Mesothelial cell of epicardium (in vitro differentiated cells): ENCODE measurements at regions not wholly inside any gene's neighbourhood (a gene's known extent, or its start where the extent isn't known, plus 50 kb on each side); places are given as distances from the start of the nearest gene placed in this dataset.

Source experiments
- DNase-seq, 2 experiments: peaks; one replicate each; pipeline ENCODE4 v3.0.0; 2021; ENCODE audit warnings: low spot score in 2 of 2; ENCODE audit not compliant: unreplicated experiment in 2 of 2
- H3K27ac Mint-ChIP-seq: 2 replicates; pipeline ENCODE4 v1.8.0; 2021; ENCODE audit warnings: mixed read lengths
- H3K27me3 Mint-ChIP-seq: 2 replicates; pipeline ENCODE4 v1.8.0; 2021; ENCODE audit warnings: low read depth, mixed read lengths
- H3K36me3 Mint-ChIP-seq: 2 replicates; pipeline ENCODE4 v1.8.0; 2021; ENCODE audit warnings: mixed read lengths
- H3K4me1 Mint-ChIP-seq: 2 replicates; pipeline ENCODE4 v1.8.0; 2021; ENCODE audit warnings: mixed read lengths
- H3K4me3 Mint-ChIP-seq: 2 replicates; pipeline ENCODE4 v1.8.0; 2021; ENCODE audit warnings: mild to moderate bottlenecking, moderate library complexity, mixed read lengths
- H3K9me3 Mint-ChIP-seq: 2 replicates; pipeline ENCODE4 v1.8.0; 2021; ENCODE audit warnings: mixed read lengths
- TF ChIP-seq, protein P1 (sequence below): fragments of 200-600 bp; sonication (generic); IDR thresholded peaks from one replicate; pipeline ENCODE4 v1.5.0; 2021; ENCODE audit warnings: antibody characterized with exemption; ENCODE audit not compliant: unreplicated experiment

DNA sequence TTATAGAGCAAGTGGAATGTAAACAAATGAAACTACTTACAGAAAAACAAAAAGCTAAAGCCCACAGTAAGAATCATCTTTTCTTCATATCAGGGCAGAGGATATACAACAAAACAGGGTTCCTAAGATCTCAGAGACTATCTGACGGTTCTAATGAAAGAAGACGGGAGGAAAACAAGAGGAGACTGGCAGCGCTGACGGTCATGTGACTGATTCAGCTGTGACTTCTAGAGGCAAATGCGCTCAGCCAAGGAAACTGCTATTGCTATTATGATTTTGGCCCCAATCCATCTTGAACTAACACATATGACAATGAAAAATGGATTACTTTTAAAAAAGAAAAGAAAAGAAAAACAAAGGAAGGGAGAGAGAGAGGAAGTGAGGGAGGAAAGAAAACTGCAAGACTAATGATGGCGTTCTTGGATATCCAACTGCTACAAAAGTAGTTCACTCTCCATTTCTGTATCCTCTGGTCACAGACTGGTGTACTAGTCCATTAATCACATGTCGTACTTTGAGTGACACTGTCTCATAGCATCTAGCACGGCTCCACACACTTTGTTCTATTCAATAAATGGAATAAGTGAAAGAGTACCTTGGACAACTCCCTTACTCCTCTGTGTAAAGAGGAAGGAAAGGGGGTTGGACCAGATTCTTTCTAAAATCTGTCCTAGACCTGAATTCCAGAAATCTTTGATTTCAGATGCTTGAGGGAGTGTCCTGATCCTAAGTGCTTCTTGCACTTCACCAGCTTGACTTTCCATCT is 119.3 kb downstream of the DAD1 start:
- Mint-ChIP-seq H3K27me3 (peaks cover 27% of the 10 kb centered on the region), H3K27ac (no peak overlapping the region), H3K4me3 (no peak overlapping the region), H3K9me3 (no peaks in the 10 kb centered on the region), H3K36me3 (no peaks in the 10 kb centered on the region), H3K4me1 (peaks cover 6% of the 10 kb centered on the region)
- TF ChIP-seq, protein P1, sequence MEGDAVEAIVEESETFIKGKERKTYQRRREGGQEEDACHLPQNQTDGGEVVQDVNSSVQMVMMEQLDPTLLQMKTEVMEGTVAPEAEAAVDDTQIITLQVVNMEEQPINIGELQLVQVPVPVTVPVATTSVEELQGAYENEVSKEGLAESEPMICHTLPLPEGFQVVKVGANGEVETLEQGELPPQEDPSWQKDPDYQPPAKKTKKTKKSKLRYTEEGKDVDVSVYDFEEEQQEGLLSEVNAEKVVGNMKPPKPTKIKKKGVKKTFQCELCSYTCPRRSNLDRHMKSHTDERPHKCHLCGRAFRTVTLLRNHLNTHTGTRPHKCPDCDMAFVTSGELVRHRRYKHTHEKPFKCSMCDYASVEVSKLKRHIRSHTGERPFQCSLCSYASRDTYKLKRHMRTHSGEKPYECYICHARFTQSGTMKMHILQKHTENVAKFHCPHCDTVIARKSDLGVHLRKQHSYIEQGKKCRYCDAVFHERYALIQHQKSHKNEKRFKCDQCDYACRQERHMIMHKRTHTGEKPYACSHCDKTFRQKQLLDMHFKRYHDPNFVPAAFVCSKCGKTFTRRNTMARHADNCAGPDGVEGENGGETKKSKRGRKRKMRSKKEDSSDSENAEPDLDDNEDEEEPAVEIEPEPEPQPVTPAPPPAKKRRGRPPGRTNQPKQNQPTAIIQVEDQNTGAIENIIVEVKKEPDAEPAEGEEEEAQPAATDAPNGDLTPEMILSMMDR = no peak
- DNase-seq = no peak

DNA sequence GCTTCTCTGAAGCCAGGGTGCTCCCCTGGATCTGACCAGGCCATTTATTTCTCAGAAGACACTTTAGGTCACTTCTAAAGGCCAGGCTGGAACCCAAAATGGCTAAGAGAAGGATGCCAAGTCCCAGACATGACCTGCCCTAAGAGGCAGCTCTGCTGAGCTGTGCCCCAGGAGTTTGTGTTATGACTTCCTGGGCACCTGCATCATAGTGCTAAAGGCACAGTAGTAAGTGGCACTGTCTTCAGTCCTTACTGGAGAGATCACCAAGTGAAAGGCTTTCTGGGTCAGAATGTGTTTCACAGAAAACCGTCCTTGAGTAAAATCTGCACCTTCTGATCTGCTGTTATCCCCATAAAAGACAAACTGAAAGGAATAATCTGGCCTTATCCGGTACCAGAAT is 120.2 kb downstream of the DAD1 start:
- Mint-ChIP-seq H3K36me3 (no peaks in the 10 kb centered on the region), H3K4me3 (no peak overlapping the region), H3K27me3 (peaks cover 20% of the 10 kb centered on the region), H3K9me3 (no peaks in the 10 kb centered on the region), H3K4me1 (peaks cover 6% of the 10 kb centered on the region), H3K27ac (no peak overlapping the region)
- TF ChIP-seq, protein P1 = no peak
- DNase-seq = no peak

DNA sequence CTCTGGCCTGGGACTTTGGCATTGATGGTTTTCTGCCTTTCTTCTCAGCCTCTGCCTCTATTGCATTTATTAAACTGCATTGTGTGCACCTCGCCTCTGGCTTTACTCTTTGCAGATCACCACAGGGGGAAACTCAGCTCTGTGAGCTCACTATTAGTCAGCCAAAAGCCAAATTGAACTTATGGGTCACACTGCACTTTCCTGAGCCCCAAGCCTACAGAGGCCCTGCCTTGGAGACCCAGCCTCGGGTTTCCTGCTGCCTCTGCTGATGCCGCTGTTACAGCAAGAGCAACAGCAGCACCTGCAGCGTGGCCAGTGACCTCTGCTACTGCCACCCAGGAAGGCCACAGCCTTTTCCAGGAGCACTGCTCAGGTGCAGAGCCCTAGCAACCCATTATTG is 122.5 kb downstream of the DAD1 start:
- H3K9me3 Mint-ChIP-seq = no peaks in the 10 kb centered on the region
- no peak overlapping the region for H3K4me3 Mint-ChIP-seq
- no peak for DNase-seq
- peaks cover 2% of the 10 kb centered on the region for H3K4me1 Mint-ChIP-seq
- H3K27ac Mint-ChIP-seq = no peak overlapping the region
- TF ChIP-seq, protein P1 = no peak
- H3K36me3 Mint-ChIP-seq = no peaks in the 10 kb centered on the region
- peaks cover 17% of the 10 kb centered on the region for H3K27me3 Mint-ChIP-seq

DNA sequence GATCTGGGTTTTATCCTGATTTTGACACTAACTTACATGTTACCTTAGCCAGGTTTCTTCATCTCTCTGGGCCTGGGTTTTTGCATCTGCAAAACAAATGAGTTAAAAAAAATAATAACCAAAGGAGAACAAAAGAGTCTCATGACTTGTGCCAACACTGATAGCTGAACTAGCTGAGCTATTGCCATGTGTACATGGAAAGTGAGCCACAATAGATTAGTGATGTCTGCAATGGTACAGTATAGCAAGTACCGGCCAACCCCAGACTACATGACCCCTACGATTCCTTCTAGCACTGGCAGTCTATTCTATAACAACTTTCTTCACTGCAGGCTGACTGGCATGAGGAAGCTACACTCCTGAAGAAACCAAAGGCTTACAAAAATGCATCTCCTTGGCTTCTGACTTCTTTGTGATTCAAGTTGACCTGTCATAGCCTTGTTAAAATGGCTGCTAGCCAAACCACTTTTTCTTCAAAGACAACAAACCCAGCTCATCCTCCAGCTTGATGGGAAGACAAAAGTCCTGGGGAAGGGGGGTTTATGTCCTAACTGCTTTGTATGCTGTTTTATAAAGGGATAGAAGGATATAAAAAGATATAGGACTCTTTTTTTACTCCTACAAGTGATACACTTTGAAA is 123.7 kb downstream of the DAD1 start:
- H3K4me1 Mint-ChIP-seq = peaks cover 4% of the 10 kb centered on the region
- H3K27ac Mint-ChIP-seq = no peak overlapping the region
- no peak overlapping the region for H3K4me3 Mint-ChIP-seq
- TF ChIP-seq, protein P1 = no peak
- H3K9me3 Mint-ChIP-seq = no peaks in the 10 kb centered on the region
- DNase-seq = no peak
- no peaks in the 10 kb centered on the region for H3K36me3 Mint-ChIP-seq
- peaks cover 21% of the 10 kb centered on the region for H3K27me3 Mint-ChIP-seq

DNA sequence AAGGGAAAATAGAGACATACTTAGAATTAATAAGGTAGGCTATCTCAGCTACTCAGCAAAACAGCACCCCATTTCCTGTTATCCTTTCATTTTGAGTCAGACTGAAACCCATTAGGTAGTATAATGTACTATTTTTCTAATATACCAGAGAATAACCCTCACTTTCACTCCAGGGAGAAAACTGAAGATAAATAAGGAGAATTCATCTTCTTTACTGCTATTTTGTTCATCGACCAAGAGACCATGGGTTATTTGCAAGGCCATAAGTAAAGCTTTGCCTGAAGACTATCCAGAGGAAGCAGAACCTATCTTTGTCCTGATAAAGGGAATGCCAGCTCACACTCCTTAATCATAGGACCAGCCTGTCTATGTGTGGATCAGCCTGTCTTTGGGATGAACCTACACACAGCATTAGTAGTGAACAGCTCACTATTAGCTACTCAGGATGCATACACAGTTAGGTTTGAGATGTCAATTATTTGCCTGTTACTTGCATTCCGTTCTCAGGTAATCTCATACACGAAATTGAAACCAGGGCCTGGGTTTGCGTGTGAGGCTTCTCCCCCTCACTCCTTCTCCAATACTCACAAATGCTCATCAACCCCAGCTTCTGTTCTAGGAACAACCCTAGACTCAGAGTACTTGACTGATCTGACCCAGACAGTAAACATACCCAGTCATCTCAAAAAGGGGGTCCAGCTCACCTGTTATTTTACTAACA is 124.4 kb downstream of the DAD1 start:
- no peak for DNase-seq
- no peaks in the 10 kb centered on the region for H3K36me3 Mint-ChIP-seq
- TF ChIP-seq, protein P1 = no peak
- no peak overlapping the region for H3K27ac Mint-ChIP-seq
- H3K4me3 Mint-ChIP-seq = no peak overlapping the region
- H3K27me3 Mint-ChIP-seq = peaks cover 23% of the 10 kb centered on the region
- H3K4me1 Mint-ChIP-seq = peaks cover 5% of the 10 kb centered on the region
- no peaks in the 10 kb centered on the region for H3K9me3 Mint-ChIP-seq
